ENCODE measurements at regions not wholly inside any gene's neighbourhood (a gene's known extent, or its start where the extent isn't known, plus 50 kb on each side); places are given as distances from the start of the nearest gene placed in this dataset.

- Histone ChIP-seq H3K36me3 (ENCODE audit: insufficient read depth, low read length) (no peaks in the 10 kb centered on the region), H3K9ac (ENCODE audit: insufficient read length) (no peak overlapping the region), H3K27ac (no peak overlapping the region), H3K4me3 (no peak overlapping the region), H3K9me3 (ENCODE audit: low read depth, low read length) (no peaks in the 10 kb centered on the region)
- TF ChIP-seq EZH2 (IDR thresholded peaks at IDR 0.05) (no peak), POLR2AphosphoS5 (IDR thresholded peaks at IDR 0.05; ENCODE audit: borderline replicate concordance, low read depth, low read length) (no peak), FOXP2 (optimal IDR thresholded peaks at IDR 0.05; ENCODE audit: control extremely low read depth, extremely low read length, insufficient read depth) (no peak)
- no peak for DNase-seq (ENCODE audit: low read depth, low spot score)
Observed at GRCh38 chrX:43500996-43501694, 155.0 kb upstream of the MAOA start.

GRCh38 chrX:43504394-43504793 is 151.7 kb upstream of the MAOA start:
- Histone ChIP-seq H3K9me3 (ENCODE audit: low read depth, low read length) (no peaks in the 10 kb centered on the region), H3K9ac (ENCODE audit: insufficient read length) (no peak overlapping the region), H3K27ac (no peak overlapping the region), H3K4me3 (no peak overlapping the region), H3K36me3 (ENCODE audit: insufficient read depth, low read length) (no peaks in the 10 kb centered on the region)
- no peak for TF ChIP-seq POLR2AphosphoS5 (IDR thresholded peaks at IDR 0.05; ENCODE audit: borderline replicate concordance, low read depth, low read length)
- DNase-seq (ENCODE audit: low read depth, low spot score): no peak

- no peak overlapping the region for H3K9ac ChIP-seq (ENCODE audit: insufficient read length)
- TF ChIP-seq EZH2 (IDR thresholded peaks at IDR 0.05) (no peak), FOXP2 (optimal IDR thresholded peaks at IDR 0.05; ENCODE audit: control extremely low read depth, extremely low read length, insufficient read depth) (no peak), POLR2AphosphoS5 (IDR thresholded peaks at IDR 0.05; ENCODE audit: borderline replicate concordance, low read depth, low read length) (no peak)
- H3K36me3 ChIP-seq (ENCODE audit: insufficient read depth, low read length): no peaks in the 10 kb centered on the region
- no peak for DNase-seq (ENCODE audit: low read depth, low spot score)
- no peak overlapping the region for H3K27ac ChIP-seq
- no peak overlapping the region for H3K4me3 ChIP-seq
- H3K9me3 ChIP-seq (ENCODE audit: low read depth, low read length): no peaks in the 10 kb centered on the region
Observed at GRCh38 chrX:43505769-43506168, 150.3 kb upstream of the MAOA start.

GRCh38 chrX:43508694-43509093 is 147.4 kb upstream of the MAOA start:
- H3K27ac ChIP-seq: no peak overlapping the region; the same call in 1 of the 2 replicates
- TF ChIP-seq EZH2 (IDR thresholded peaks at IDR 0.05) (no peak), POLR2AphosphoS5 (IDR thresholded peaks at IDR 0.05; ENCODE audit: borderline replicate concordance, low read depth, low read length) (peak; percentile 55; the same call in 1 of the 2 replicates), FOXP2 (optimal IDR thresholded peaks at IDR 0.05; ENCODE audit: control extremely low read depth, extremely low read length, insufficient read depth) (no peak)
- H3K4me3 ChIP-seq: peak overlapping the region; percentile 43; the same call in 1 of the 2 replicates
- DNase-seq (ENCODE audit: low read depth, low spot score): peak; percentile 90
- no peaks in the 10 kb centered on the region for H3K9me3 ChIP-seq (ENCODE audit: low read depth, low read length)
- H3K36me3 ChIP-seq (ENCODE audit: insufficient read depth, low read length): no peaks in the 10 kb centered on the region
- H3K9ac ChIP-seq (ENCODE audit: insufficient read length): no peak overlapping the region

- H3K36me3 ChIP-seq (ENCODE audit: insufficient read depth, low read length): no peaks in the 10 kb centered on the region
- no peak overlapping the region for H3K9ac ChIP-seq (ENCODE audit: insufficient read length)
- no peaks in the 10 kb centered on the region for H3K9me3 ChIP-seq (ENCODE audit: low read depth, low read length)
- H3K4me3 ChIP-seq: no peak overlapping the region
- TF ChIP-seq POLR2AphosphoS5 (IDR thresholded peaks at IDR 0.05; ENCODE audit: borderline replicate concordance, low read depth, low read length): no peak
- no peak for TF ChIP-seq EZH2 (IDR thresholded peaks at IDR 0.05)
- H3K27ac ChIP-seq: no peak overlapping the region
- DNase-seq (ENCODE audit: low read depth, low spot score): no peak
Observed at GRCh38 chrX:43510209-43510608, 145.9 kb upstream of the MAOA start.

- Histone ChIP-seq H3K36me3 (ENCODE audit: insufficient read depth, low read length) (no peaks in the 10 kb centered on the region), H3K9me3 (ENCODE audit: low read depth, low read length) (no peaks in the 10 kb centered on the region), H3K9ac (ENCODE audit: insufficient read length) (no peak overlapping the region), H3K27ac (no peak overlapping the region), H3K4me3 (no peak overlapping the region)
- TF ChIP-seq FOXP2 (optimal IDR thresholded peaks at IDR 0.05; ENCODE audit: control extremely low read depth, extremely low read length, insufficient read depth) (no peak), POLR2AphosphoS5 (IDR thresholded peaks at IDR 0.05; ENCODE audit: borderline replicate concordance, low read depth, low read length) (no peak), EZH2 (IDR thresholded peaks at IDR 0.05) (no peak)
- no peak for DNase-seq (ENCODE audit: low read depth, low spot score)
Observed at GRCh38 chrX:43513085-43513484, 143.0 kb upstream of the MAOA start.

GRCh38 chrX:43514820-43515219 is 141.3 kb upstream of the MAOA start:
- TF ChIP-seq EZH2 (IDR thresholded peaks at IDR 0.05) (no peak), FOXP2 (optimal IDR thresholded peaks at IDR 0.05; ENCODE audit: control extremely low read depth, extremely low read length, insufficient read depth) (no peak), POLR2AphosphoS5 (IDR thresholded peaks at IDR 0.05; ENCODE audit: borderline replicate concordance, low read depth, low read length) (no peak)
- Histone ChIP-seq H3K27ac (no peak overlapping the region), H3K36me3 (ENCODE audit: insufficient read depth, low read length) (no peaks in the 10 kb centered on the region), H3K9ac (ENCODE audit: insufficient read length) (no peak overlapping the region), H3K4me3 (no peak overlapping the region), H3K9me3 (ENCODE audit: low read depth, low read length) (no peaks in the 10 kb centered on the region)
- no peak for DNase-seq (ENCODE audit: low read depth, low spot score)

GRCh38 chrX:43522582-43522981 is 133.5 kb upstream of the MAOA start:
- Histone ChIP-seq H3K4me3 (no peak overlapping the region), H3K9ac (ENCODE audit: insufficient read length) (no peak overlapping the region), H3K36me3 (ENCODE audit: insufficient read depth, low read length) (no peaks in the 10 kb centered on the region), H3K27ac (no peak overlapping the region), H3K9me3 (ENCODE audit: low read depth, low read length) (no peaks in the 10 kb centered on the region)
- TF ChIP-seq POLR2AphosphoS5 (IDR thresholded peaks at IDR 0.05; ENCODE audit: borderline replicate concordance, low read depth, low read length) (no peak), EZH2 (IDR thresholded peaks at IDR 0.05) (no peak), FOXP2 (optimal IDR thresholded peaks at IDR 0.05; ENCODE audit: control extremely low read depth, extremely low read length, insufficient read depth) (no peak)
- no peak for DNase-seq (ENCODE audit: low read depth, low spot score)

Data from SK-N-MC (cell line).